A549 (cell line): ENCODE measurements at regions not wholly inside any gene's neighbourhood (a gene's known extent, or its start where the extent isn't known, plus 50 kb on each side); places are given as distances from the start of the nearest gene placed in this dataset.

Experiments
- ATAC-seq, 2 experiments: fragments of 200-7000 bp in 1 of 2; fragments of >200 bp in 1 of 2; cut with Nextera tagmentation in 1 of 2; cut with Tn5 transposase in 1 of 2; 3 replicates each; pipeline versions ENCODE4 v1.8.0 to v1.9.1; 2018 to 2020; ENCODE audit warnings: mild to moderate bottlenecking in 1 of 2, moderate library complexity in 1 of 2
- CTCF ChIA-PET: fragments of 300-600 bp; sonication (Branson Sonifier 250); formaldehyde crosslinking; extraction: SDS; loops from one replicate; lab custom pipeline; 2021; ENCODE audit warnings: antibody characterized with exemption, inconsistent platforms; lab: Yijun Ruan, JAX
- POLR2A ChIA-PET: fragments of 350-600 bp; formaldehyde crosslinking; extraction: SDS; loops from one replicate; lab custom pipeline; 2021; ENCODE audit warnings: antibody characterized with exemption, inconsistent platforms; lab: Yijun Ruan, JAX
- DNase-seq, 2 experiments: peaks; one replicate each; pipeline versions ENCODE4 v3.0.0 to v3.0.0-alpha.2; 2011 to 2016; ENCODE audit warnings: low read depth in 1 of 2, low spot score in 1 of 2
- FAIRE-seq: peaks from 2 replicates; lab custom pipeline; 2011; peaks lifted over from hg19 to GRCh38; lab: Jason Lieb, UNC
- H3K27ac ChIP-seq, 2 experiments: fragments of >200 bp; sonication (Bioruptor Twin); formaldehyde crosslinking; 3 replicates each; pipeline ENCODE4 v1.5.1; 2016 to 2017
- H3K4me1 ChIP-seq: fragments of >200 bp; sonication (Bioruptor Twin); formaldehyde crosslinking; 3 replicates; pipeline ENCODE4 v1.6.1; 2016
- H3K4me2 ChIP-seq: fragments of >200 bp; sonication (Bioruptor Twin); formaldehyde crosslinking; 3 replicates; pipeline ENCODE4 v1.6.1; 2016
- H3K4me3 ChIP-seq: fragments of >200 bp; sonication (Bioruptor Twin); formaldehyde crosslinking; 3 replicates; pipeline ENCODE4 v1.5.1; 2016
- H3K9me3 ChIP-seq: fragments of >200 bp; sonication (Bioruptor Twin); formaldehyde crosslinking; 3 replicates; pipeline ENCODE4 v1.6.1; 2016
- BHLHE40 ChIP-seq: IDR thresholded peaks from 2 replicates; pipeline ENCODE4 v1.6.1; 2012; ENCODE audit warnings: low read depth, low read length, inconsistent platforms
- E2F6 ChIP-seq: IDR thresholded peaks from 2 replicates; pipeline ENCODE4 v1.6.1; 2012; ENCODE audit warnings: low read depth, borderline replicate concordance
- EHMT2 ChIP-seq: fragments of 200-600 bp; sonication (generic); IDR thresholded peaks from 2 replicates; pipeline ENCODE4 v1.6.1; 2016; ENCODE audit warnings: antibody characterized with exemption, low read depth, mild to moderate bottlenecking, moderate library complexity
- ELK1 ChIP-seq: fragments of 150-350 bp; IDR thresholded peaks from 2 replicates; pipeline ENCODE4 v1.6.1; 2014; ENCODE audit warnings: low read depth, mild to moderate bottlenecking, low read length
- EP300 ChIP-seq, 2 experiments: fragments of >200 bp; sonication (Bioruptor Twin); formaldehyde crosslinking; IDR thresholded peaks; 2 replicates in 1 of 2; 3 replicates in 1 of 2; pipeline ENCODE4 v1.6.1; 2016 to 2017
- FOSB ChIP-seq: fragments of 250-450 bp; sonication (Bioruptor Pico); IDR thresholded peaks from 2 replicates; pipeline ENCODE4 v1.5.0; 2020; ENCODE audit warnings: mild to moderate bottlenecking, moderate library complexity
- FOXS1 ChIP-seq: fragments of 250-450 bp; sonication (Bioruptor Pico); IDR thresholded peaks from 2 replicates; pipeline ENCODE4 v1.5.0; 2020; ENCODE audit warnings: mild to moderate bottlenecking, moderate library complexity
- HEYL ChIP-seq: fragments of 250-450 bp; sonication (Bioruptor Pico); IDR thresholded peaks from 2 replicates; pipeline ENCODE4 v1.8.0; 2021; ENCODE audit warnings: mild to moderate bottlenecking, moderate library complexity
- HOXB13 ChIP-seq: fragments of 250-450 bp; sonication (Bioruptor Pico); IDR thresholded peaks from 2 replicates; pipeline ENCODE4 v1.5.0; 2020; ENCODE audit warnings: low read depth, mild to moderate bottlenecking, moderate library complexity
- KDM1A ChIP-seq: fragments of 200-600 bp; sonication (generic); IDR thresholded peaks from 2 replicates; pipeline ENCODE4 v1.6.1; 2016; ENCODE audit warnings: low read depth, mild to moderate bottlenecking
- KDM5A ChIP-seq: fragments of 200-600 bp; sonication (generic); IDR thresholded peaks from 2 replicates; pipeline ENCODE4 v1.6.1; 2016; ENCODE audit warnings: antibody characterized with exemption, mild to moderate bottlenecking
- MAFK ChIP-seq: fragments of 450-650 bp; IDR thresholded peaks from 2 replicates; pipeline ENCODE4 v1.6.1; 2014; ENCODE audit not compliant: partially characterized antibody
- MYC ChIP-seq: IDR thresholded peaks from 2 replicates; pipeline ENCODE4 v1.6.1; 2012; ENCODE audit warnings: mild to moderate bottlenecking, inconsistent platforms, low read length, improper control_type of control experiment, borderline replicate concordance
- NFE2L2 ChIP-seq: fragments of 150-350 bp; conservative IDR thresholded peaks from 2 replicates; pipeline ENCODE4 v1.6.1; 2014; ENCODE audit warnings: low read length
- NPAS2 ChIP-seq: fragments of 250-450 bp; sonication (Bioruptor Pico); IDR thresholded peaks from 2 replicates; pipeline ENCODE4 v1.8.0; 2022; ENCODE audit warnings: mild to moderate bottlenecking, moderate library complexity, borderline replicate concordance
- NR3C1 ChIP-seq: fragments of >200 bp; sonication (Bioruptor Twin); formaldehyde crosslinking; IDR thresholded peaks from 3 replicates; pipeline ENCODE4 v1.6.1; 2017
- PHF8 ChIP-seq: fragments of 200-600 bp; sonication (generic); IDR thresholded peaks from 2 replicates; pipeline ENCODE4 v1.6.1; 2016; ENCODE audit warnings: low read depth, mild to moderate bottlenecking, antibody characterized with exemption, moderate library complexity, borderline replicate concordance
- POLR2A ChIP-seq: IDR thresholded peaks from 2 replicates; pipeline ENCODE4 v1.6.1; 2012; ENCODE audit warnings: mild to moderate bottlenecking, low read length
- RAD21 ChIP-seq, 2 experiments: fragments of >200 bp in 1 of 2; sonication (Bioruptor Twin) in 1 of 2; formaldehyde crosslinking in 1 of 2; IDR thresholded peaks in 1 of 2; conservative IDR thresholded peaks in 1 of 2; 2 replicates in 1 of 2; 3 replicates in 1 of 2; pipeline ENCODE4 v1.6.1; 2012 to 2018; ENCODE audit warnings: inconsistent platforms in 1 of 2
- REST ChIP-seq: fragments of 200-600 bp; sonication (generic); IDR thresholded peaks from 2 replicates; pipeline ENCODE4 v1.6.1; 2016; ENCODE audit warnings: antibody characterized with exemption, mild to moderate bottlenecking, moderate library complexity
- RFX5 ChIP-seq: fragments of 450-650 bp; IDR thresholded peaks from 2 replicates; pipeline ENCODE4 v1.7.1; 2014; ENCODE audit warnings: antibody characterized with exemption, mild to moderate bottlenecking, moderate library complexity
- RNF2 ChIP-seq: fragments of 200-600 bp; sonication (generic); IDR thresholded peaks from 2 replicates; pipeline ENCODE4 v1.6.1; 2016; ENCODE audit warnings: low read depth, mild to moderate bottlenecking, antibody characterized with exemption, moderate library complexity, borderline replicate concordance
- SMC3 ChIP-seq: fragments of >200 bp; sonication (Bioruptor Twin); formaldehyde crosslinking; IDR thresholded peaks from 3 replicates; pipeline ENCODE4 v1.6.1; 2018; ENCODE audit warnings: inconsistent platforms
- USF2 ChIP-seq: fragments of 450-650 bp; IDR thresholded peaks from 2 replicates; pipeline ENCODE4 v1.6.1; 2014; ENCODE audit warnings: antibody characterized with exemption
- ZFP36 ChIP-seq: fragments of 450-650 bp; IDR thresholded peaks from 2 replicates; pipeline ENCODE4 v1.6.1; 2014; ENCODE audit warnings: borderline replicate concordance; ENCODE audit not compliant: partially characterized antibody
- WGBS: methylation state at CpG from one replicate; pipeline ENCODE4 v1.1.6; 2017; ENCODE audit errors: missing lambda C conversion rate; 5-methylcytosine and 5-hydroxymethylcytosine counted together
- TF ChIP-seq, protein P1 (sequence below): IDR thresholded peaks from 2 replicates; pipeline ENCODE4 v1.6.1; 2012

DNA sequence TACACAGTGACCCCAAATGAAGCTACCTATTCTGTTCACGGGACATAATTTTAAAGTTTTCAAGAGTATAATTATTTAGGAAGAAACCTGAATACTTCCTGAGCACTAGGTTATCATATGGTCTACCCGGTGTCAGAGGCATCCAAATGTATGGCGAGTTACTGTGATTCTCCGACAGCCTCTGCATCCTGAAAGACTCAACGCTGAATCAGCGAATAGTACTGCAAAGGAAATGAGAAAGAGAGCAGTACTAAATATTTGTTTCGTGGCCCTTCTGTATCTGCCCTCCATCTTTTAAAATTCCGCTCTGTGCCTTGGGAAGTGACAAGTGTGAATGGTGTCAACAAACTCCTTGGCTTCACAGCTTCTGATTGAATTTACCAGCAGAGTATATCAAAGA is 358.0 kb upstream of the ZEB2 start:
- POLR2A ChIA-PET = no interaction called here
- H3K4me1 ChIP-seq = peaks cover 8% of the 10 kb centered on the region; the same call in 2 of the 3 replicates
- WGBS = 88% methylated on average over 8 of the region's 8 CpGs
- no peak overlapping the region for H3K27ac ChIP-seq
- DNase-seq (no peak), FAIRE-seq (no peak), ATAC-seq (no peak)
- H3K4me3 ChIP-seq = no peak overlapping the region
- no peak overlapping the region for H3K4me2 ChIP-seq
- TF ChIP-seq MYC = no peak
- peak; percentile 78 for TF ChIP-seq MAFK
- H3K9me3 ChIP-seq = 0 out of 3 replicates have a peak, but pooled peaks cover 2% of the 10 kb centered on the region
- CTCF ChIA-PET = no interaction called here

DNA sequence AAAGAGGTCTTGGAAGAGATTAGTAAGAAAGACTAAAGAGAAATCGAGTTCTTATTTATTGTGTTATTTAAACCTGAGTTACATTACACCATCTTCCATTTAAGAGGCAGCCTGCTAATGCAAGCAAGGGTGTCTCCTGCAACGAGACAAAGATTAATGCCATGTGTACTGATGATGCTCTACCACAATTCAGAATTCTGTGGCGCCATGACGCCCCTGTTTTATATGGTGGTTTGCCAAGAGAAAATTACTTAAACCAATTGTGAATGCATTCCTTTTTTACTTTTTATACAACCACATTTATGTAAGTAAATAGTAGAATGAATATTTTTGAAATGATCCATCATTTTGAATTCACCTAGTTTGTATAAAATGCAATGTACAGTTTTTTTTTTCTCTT is 356.1 kb upstream of the ZEB2 start:
- CTCF ChIA-PET = no interaction called here
- no peak for FAIRE-seq
- H3K4me2 ChIP-seq = no peak overlapping the region
- 79% methylated on average over 4 of the region's 4 CpGs for WGBS
- POLR2A ChIA-PET = no interaction called here
- no peak overlapping the region for H3K27ac ChIP-seq
- no peak for TF ChIP-seq SMC3
- TF ChIP-seq EHMT2 = no peak
- no peak for TF ChIP-seq KDM1A
- no peak for TF ChIP-seq FOXS1 (CRISPR knock-in tag)
- TF ChIP-seq, protein P1, sequence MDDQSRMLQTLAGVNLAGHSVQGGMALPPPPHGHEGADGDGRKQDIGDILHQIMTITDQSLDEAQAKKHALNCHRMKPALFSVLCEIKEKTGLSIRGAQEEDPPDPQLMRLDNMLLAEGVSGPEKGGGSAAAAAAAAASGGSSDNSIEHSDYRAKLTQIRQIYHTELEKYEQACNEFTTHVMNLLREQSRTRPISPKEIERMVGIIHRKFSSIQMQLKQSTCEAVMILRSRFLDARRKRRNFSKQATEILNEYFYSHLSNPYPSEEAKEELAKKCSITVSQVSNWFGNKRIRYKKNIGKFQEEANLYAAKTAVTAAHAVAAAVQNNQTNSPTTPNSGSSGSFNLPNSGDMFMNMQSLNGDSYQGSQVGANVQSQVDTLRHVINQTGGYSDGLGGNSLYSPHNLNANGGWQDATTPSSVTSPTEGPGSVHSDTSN = no peak
- no peak for TF ChIP-seq ZFP36
- TF ChIP-seq PHF8 = no peak
- no peak for TF ChIP-seq USF2
- TF ChIP-seq NR3C1 = no peak
- no peak for TF ChIP-seq REST
- no peak for TF ChIP-seq EP300 (IDR thresholded peaks at IDR 0.05)
- TF ChIP-seq POLR2A = no peak
- TF ChIP-seq RFX5 = no peak
- TF ChIP-seq HEYL = no peak
- no peak for TF ChIP-seq FOSB (CRISPR knock-in tag)
- TF ChIP-seq, all 56 proteins: peak for 0
- Histone ChIP-seq H3K4me3 (no peak overlapping the region), H3K9me3 (no peaks in the 10 kb centered on the region), H3K4me1 (peaks cover 8% of the 10 kb centered on the region; the same call in 2 of the 3 replicates)
- ATAC-seq = no peak
- no peak for DNase-seq

GRCh38 chr2:144875290-144875969 is 355.5 kb upstream of the ZEB2 start:
- no peak overlapping the region for H3K4me3 ChIP-seq
- CTCF ChIA-PET = no interaction called here
- H3K4me1 ChIP-seq = peaks cover 8% of the 10 kb centered on the region; the same call in 2 of the 3 replicates
- H3K27ac ChIP-seq = no peak overlapping the region; a peak in 1 of 6 replicates
- POLR2A ChIA-PET = no interaction called here
- 54% methylated on average over 3 of the region's 3 CpGs for WGBS
- ATAC-seq = no peak
- no peak overlapping the region for H3K4me2 ChIP-seq
- H3K9me3 ChIP-seq = no peaks in the 10 kb centered on the region
- no peak for FAIRE-seq
- no peak for DNase-seq
- TF ChIP-seq SMC3 (no peak), KDM5A (no peak), RNF2 (no peak), HOXB13 (CRISPR knock-in tag) (no peak), PHF8 (no peak), RAD21 (conservative IDR thresholded peaks at IDR 0.05 in 1 of 2, IDR thresholded peaks at IDR 0.05 in 1 of 2) (no peak), NPAS2 (CRISPR knock-in tag) (no peak), ELK1 (no peak), E2F6 (no peak), FOXS1 (CRISPR knock-in tag) (no peak), BHLHE40 (no peak), USF2 (no peak), ZFP36 (no peak), NFE2L2 (no peak)
